Uterus (tissue), 3 donors: ENCODE measurements at regions not wholly inside any gene's neighbourhood (a gene's known extent, or its start where the extent isn't known, plus 50 kb on each side); places are given as distances from the start of the nearest gene placed in this dataset.

Source experiments
- DNase-seq, 2 donors: peaks; one replicate each; pipeline ENCODE4 v3.0.0-alpha.2; 2019 to 2020
- H3K27ac ChIP-seq, 2 donors: fragments of 200-600 bp; sonication (generic); 1 replicate in 1 of 2; 2 replicates in 1 of 2; pipeline ENCODE4 v1.5.1; 2016 to 2018
- H3K27me3 ChIP-seq, 2 donors: fragments of 200-600 bp; sonication (generic); one replicate each; pipeline ENCODE4 v1.5.1; 2018 to 2019; ENCODE audit warnings: control low read depth in 1 of 2
- H3K36me3 ChIP-seq, 2 donors: fragments of 200-600 bp; sonication (generic); one replicate each; pipeline ENCODE4 v1.5.1; 2019; ENCODE audit warnings: control low read depth in 1 of 2
- H3K4me1 ChIP-seq, 2 donors: fragments of 200-600 bp; sonication (generic); one replicate each; pipeline ENCODE4 v1.5.1; 2018 to 2019; ENCODE audit warnings: control low read depth in 1 of 2
- H3K4me3 ChIP-seq, 2 donors: fragments of 200-600 bp; sonication (generic); 1 replicate in 1 of 2; 2 replicates in 1 of 2; pipeline ENCODE4 v1.5.1; 2018 to 2019; ENCODE audit warnings: mild to moderate bottlenecking in 1 of 2
- H3K9me3 ChIP-seq, 2 donors: fragments of 200-600 bp; sonication (generic); one replicate each; pipeline ENCODE4 v1.5.1; 2019; ENCODE audit warnings: control low read depth in 1 of 2
- POLR2A ChIP-seq, 2 donors: fragments of 450-650 bp; IDR thresholded peaks; one replicate each; pipeline ENCODE4 v1.6.1; 2016; ENCODE audit warnings: antibody characterized with exemption in 2 of 2, mild to moderate bottlenecking in 1 of 2, moderate library complexity in 1 of 2
- intact Hi-C: fragments of 100-400 bp; cut with DNase I; formaldehyde crosslinking; loops from one replicate; pipeline ENCODE4 v1.15.1; 2023; ENCODE audit warnings: low total_unique reads
- TF ChIP-seq, protein P1 (sequence below), 4 experiments: fragments of 200-600 bp in 2 of 4; fragments of 450-650 bp in 2 of 4; sonication (generic) in 2 of 4; IDR thresholded peaks; one replicate each; pipeline ENCODE4 v1.5.1; 2016 to 2019; ENCODE audit warnings: antibody characterized with exemption in 4 of 4, mild to moderate bottlenecking in 2 of 4, moderate library complexity in 1 of 4
- donor health status: DM: yes; HTN: yes; CAD: no.

DNA sequence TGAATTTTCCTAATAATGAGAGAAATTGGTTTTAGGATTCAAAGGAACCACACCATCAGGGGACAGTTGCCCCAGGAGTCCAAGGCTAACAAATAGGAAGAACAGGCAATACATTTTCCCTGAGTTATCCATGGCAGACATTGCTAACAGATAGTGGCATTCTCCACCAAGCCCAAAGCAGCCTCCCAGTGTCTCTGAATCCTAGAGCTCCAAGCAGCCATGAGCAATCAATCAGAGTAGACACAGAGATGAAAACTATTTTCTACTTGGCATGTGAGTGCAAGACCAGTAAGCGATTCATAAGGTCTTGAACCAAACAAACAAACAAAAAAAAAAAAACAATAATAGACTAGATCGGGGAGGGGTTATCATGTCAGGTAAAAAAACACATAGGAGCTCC is 515.7 kb downstream of the MED13L start:
- intact Hi-C loops = no loop called here
- Histone ChIP-seq H3K27me3 (no peaks in the 10 kb centered on the region), H3K27ac (no peak overlapping the region), H3K36me3 (no peaks in the 10 kb centered on the region), H3K4me1 (no peaks in the 10 kb centered on the region), H3K9me3 (no peaks in the 10 kb centered on the region), H3K4me3 (no peak overlapping the region)
- TF ChIP-seq, protein P1, sequence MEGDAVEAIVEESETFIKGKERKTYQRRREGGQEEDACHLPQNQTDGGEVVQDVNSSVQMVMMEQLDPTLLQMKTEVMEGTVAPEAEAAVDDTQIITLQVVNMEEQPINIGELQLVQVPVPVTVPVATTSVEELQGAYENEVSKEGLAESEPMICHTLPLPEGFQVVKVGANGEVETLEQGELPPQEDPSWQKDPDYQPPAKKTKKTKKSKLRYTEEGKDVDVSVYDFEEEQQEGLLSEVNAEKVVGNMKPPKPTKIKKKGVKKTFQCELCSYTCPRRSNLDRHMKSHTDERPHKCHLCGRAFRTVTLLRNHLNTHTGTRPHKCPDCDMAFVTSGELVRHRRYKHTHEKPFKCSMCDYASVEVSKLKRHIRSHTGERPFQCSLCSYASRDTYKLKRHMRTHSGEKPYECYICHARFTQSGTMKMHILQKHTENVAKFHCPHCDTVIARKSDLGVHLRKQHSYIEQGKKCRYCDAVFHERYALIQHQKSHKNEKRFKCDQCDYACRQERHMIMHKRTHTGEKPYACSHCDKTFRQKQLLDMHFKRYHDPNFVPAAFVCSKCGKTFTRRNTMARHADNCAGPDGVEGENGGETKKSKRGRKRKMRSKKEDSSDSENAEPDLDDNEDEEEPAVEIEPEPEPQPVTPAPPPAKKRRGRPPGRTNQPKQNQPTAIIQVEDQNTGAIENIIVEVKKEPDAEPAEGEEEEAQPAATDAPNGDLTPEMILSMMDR (IDR thresholded peaks at IDR 0.05) = no peak
- no peak for TF ChIP-seq POLR2A (IDR thresholded peaks at IDR 0.05)
- no peak for DNase-seq

DNA sequence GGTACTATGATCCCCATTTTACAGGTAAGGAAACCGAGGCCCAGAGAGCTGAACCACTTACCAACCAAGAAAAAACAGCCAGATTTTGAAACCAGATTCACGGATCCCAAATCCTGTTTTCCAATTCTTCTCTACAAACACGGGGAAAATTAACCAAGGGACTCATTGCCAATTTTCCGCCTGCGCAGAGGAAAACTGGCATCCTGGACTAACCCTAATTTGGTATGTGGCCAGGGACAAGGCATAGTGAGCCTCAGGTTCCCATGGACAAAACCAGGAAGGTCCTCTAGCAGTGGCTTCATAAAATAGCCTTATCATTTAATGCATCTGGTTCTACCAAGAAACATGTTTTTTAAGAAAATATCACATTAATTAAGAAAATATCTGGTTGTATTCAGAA is 517.3 kb downstream of the MED13L start:
- TF ChIP-seq, protein P1 (IDR thresholded peaks at IDR 0.05) = no peak
- no peak for TF ChIP-seq POLR2A (IDR thresholded peaks at IDR 0.05)
- intact Hi-C loops = no loop called here
- no peak overlapping the region for H3K4me3 ChIP-seq

DNA sequence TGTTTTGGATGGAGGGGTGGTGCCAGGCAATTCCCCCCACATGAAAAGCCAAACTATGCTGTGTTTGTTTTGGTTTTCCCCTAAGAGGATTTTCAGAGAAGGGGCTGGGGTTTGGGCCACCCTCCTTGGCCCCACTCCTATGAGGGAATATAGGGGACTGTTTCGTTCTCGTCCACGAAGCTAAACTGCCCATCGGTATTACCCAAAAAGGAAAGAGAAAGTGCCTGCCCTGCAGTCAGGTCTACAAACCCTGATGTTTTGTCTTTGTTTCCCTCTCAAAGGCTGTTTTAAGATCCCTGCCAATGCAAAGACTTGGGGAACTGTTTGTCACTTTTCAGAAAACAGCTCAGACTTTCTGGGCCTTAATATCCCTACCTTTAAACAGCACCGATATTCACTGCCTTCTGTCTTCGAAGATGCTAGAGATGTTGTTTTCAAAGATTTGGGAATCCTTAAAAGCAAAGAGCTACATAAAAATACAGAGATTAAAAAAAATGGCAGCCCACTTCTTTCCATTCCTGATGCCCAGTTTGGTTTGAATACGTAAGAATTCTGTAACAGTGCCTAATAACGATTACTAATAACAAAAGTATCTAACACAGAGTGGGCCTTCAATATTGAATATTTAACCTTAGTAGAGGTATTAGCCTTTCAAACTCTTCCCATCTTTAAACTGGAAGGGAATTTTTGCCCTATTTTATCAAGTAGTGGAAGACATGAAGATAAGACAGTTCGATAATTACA is 518.4 kb downstream of the MED13L start:
- no peaks in the 10 kb centered on the region for H3K36me3 ChIP-seq
- H3K27me3 ChIP-seq = no peaks in the 10 kb centered on the region
- peak overlapping the region; percentile 34 to 66 for H3K27ac ChIP-seq
- no peaks in the 10 kb centered on the region for H3K4me1 ChIP-seq
- intact Hi-C loops = no loop called here
- TF ChIP-seq POLR2A (IDR thresholded peaks at IDR 0.05) = no peak
- TF ChIP-seq, protein P1 (IDR thresholded peaks at IDR 0.05) = no peak
- H3K9me3 ChIP-seq = no peaks in the 10 kb centered on the region
- no peak for DNase-seq
- H3K4me3 ChIP-seq = no peak overlapping the region

More for the DNA sequence above, 517.3 kb downstream of the MED13L start:
- no peaks in the 10 kb centered on the region for H3K27me3 ChIP-seq
- DNase-seq = no peak
- H3K27ac ChIP-seq = no peak overlapping the region
- H3K9me3 ChIP-seq = no peaks in the 10 kb centered on the region
- no peaks in the 10 kb centered on the region for H3K36me3 ChIP-seq
- H3K4me1 ChIP-seq = no peaks in the 10 kb centered on the region

DNA sequence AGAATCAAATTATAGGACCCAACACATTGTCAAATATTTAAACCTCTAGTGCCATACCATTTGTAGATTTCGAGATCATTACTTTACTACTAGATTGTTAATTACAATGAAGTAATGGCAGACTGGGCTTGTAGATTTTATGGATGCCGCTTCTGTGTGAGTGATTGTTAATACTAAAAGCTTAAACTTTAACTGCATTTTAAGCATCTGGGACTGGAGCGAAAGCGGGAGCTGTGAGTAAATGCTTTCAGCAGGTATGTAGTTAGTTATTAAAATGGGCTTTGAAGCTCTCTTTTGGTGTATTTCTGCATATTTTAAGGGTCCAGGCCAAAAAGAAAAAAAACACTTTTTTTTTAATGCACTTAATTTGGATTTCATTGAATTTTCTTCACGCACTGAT is 519.3 kb downstream of the MED13L start:
- Histone ChIP-seq H3K27ac (peak overlapping the region in 1 of 2 donors; percentile 66), H3K9me3 (no peaks in the 10 kb centered on the region), H3K4me1 (no peaks in the 10 kb centered on the region), H3K4me3 (no peak overlapping the region), H3K36me3 (no peaks in the 10 kb centered on the region), H3K27me3 (no peaks in the 10 kb centered on the region)
- TF ChIP-seq, protein P1 (IDR thresholded peaks at IDR 0.05) = no peak
- TF ChIP-seq POLR2A (IDR thresholded peaks at IDR 0.05) = no peak
- intact Hi-C loops = no loop called here
- DNase-seq = no peak

DNA sequence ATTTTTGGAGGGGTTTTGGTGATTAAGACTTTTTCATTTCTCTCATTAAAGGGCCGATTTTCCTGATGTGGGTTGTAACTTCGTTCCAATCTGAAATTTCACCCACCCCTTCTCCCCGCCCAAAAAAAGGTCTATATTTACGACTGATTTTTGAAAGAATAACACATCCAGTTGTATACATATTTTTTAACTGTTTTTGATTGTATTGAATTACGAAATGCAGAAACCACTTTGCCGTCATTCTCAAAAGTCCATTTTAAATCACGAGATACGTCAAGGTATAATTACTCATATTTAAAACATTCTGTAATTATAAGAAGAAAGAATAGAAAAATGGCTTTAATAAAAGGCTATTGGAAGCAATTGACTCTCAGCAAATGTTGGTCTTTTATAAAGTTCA is 520.7 kb downstream of the MED13L start:
- Histone ChIP-seq H3K36me3 (no peaks in the 10 kb centered on the region), H3K4me3 (no peak overlapping the region), H3K9me3 (no peaks in the 10 kb centered on the region), H3K27ac (peak overlapping the region in 1 of 2 donors; percentile 66), H3K27me3 (no peaks in the 10 kb centered on the region), H3K4me1 (no peaks in the 10 kb centered on the region)
- TF ChIP-seq, protein P1 (IDR thresholded peaks at IDR 0.05) = no peak
- TF ChIP-seq POLR2A (IDR thresholded peaks at IDR 0.05) = no peak
- intact Hi-C loops = loop anchor here (2.0 kb wide), 1 partner anchor 1092 kb away; no protein-coding TSS in a partner anchor
- no peak for DNase-seq
